CD4-positive, alpha-beta T cell (primary cell): ENCODE measurements at regions not wholly inside any gene's neighbourhood (a gene's known extent, or its start where the extent isn't known, plus 50 kb on each side); places are given as distances from the start of the nearest gene placed in this dataset.

ENCODE experiments used
- ATAC-seq: fragments of 200-7000 bp; cut with Tn5 transposase; one replicate; pipeline ENCODE4 v1.10.0; 2022; ENCODE audit warnings: mild to moderate bottlenecking; ENCODE audit not compliant: poor library complexity
- CTCF ChIA-PET: fragments of 350-600 bp; sonication (Branson Sonifier 250); formaldehyde crosslinking; loops from one replicate; lab custom pipeline; 2021; ENCODE audit warnings: antibody characterized with exemption, inconsistent platforms; lab: Charles Lee
- POLR2A ChIA-PET: fragments of 350-600 bp; sonication (Branson Sonifier 250); formaldehyde crosslinking; loops from one replicate; lab custom pipeline; 2021; ENCODE audit warnings: antibody characterized with exemption, inconsistent platforms; lab: Charles Lee
- DNase-seq, 14 experiments: peaks; one replicate each; pipeline ENCODE4 v3.0.0-alpha.2; 2013 to 2020; ENCODE audit warnings: mixed read lengths in 2 of 14
- H3K27ac ChIP-seq, 2 donors: one replicate each; pipeline versions ENCODE4 v1.5.1 to v1.7.0; 2013; ENCODE audit warnings: low read length in 2 of 2, low read depth in 1 of 2, mild to moderate bottlenecking in 1 of 2
- H3K27me3 ChIP-seq, 2 experiments: 1 replicate in 1 of 2; 2 replicates in 1 of 2; pipeline versions ENCODE4 v1.6.1 to v1.7.0; 2013; ENCODE audit warnings: low read length in 2 of 2, control low read depth in 1 of 2, mild to moderate bottlenecking in 1 of 2, moderate library complexity in 1 of 2; ENCODE audit not compliant: insufficient read depth in 2 of 2, control insufficient read depth in 1 of 2
- H3K36me3 ChIP-seq: one replicate; pipeline ENCODE4 v1.6.1; 2013; ENCODE audit warnings: low read length, control low read depth; ENCODE audit not compliant: insufficient read depth
- H3K4me1 ChIP-seq: one replicate; pipeline ENCODE4 v1.6.1; 2013; ENCODE audit warnings: low read length, control low read depth; ENCODE audit not compliant: insufficient read depth
- H3K4me3 ChIP-seq: one replicate; pipeline ENCODE4 v1.5.1; 2013; ENCODE audit warnings: mild to moderate bottlenecking, low read length, moderate library complexity
- H3K9me3 ChIP-seq, 2 experiments: 1 replicate in 1 of 2; 2 replicates in 1 of 2; pipeline versions ENCODE4 v1.6.1 to v1.7.0; 2013; ENCODE audit warnings: low read length in 2 of 2, mild to moderate bottlenecking in 2 of 2, control low read depth in 1 of 2, moderate library complexity in 1 of 2; ENCODE audit not compliant: control insufficient read depth in 1 of 2, insufficient read depth in 1 of 2
- H3K27ac Mint-ChIP-seq: one replicate; pipeline ENCODE4 v1.8.0; 2020; ENCODE audit warnings: mixed read lengths
- H3K27me3 Mint-ChIP-seq: one replicate; pipeline ENCODE4 v1.8.0; 2021; ENCODE audit warnings: mixed read lengths
- H3K36me3 Mint-ChIP-seq: one replicate; pipeline ENCODE4 v1.8.0; 2021; ENCODE audit warnings: low read depth, mixed read lengths
- H3K4me1 Mint-ChIP-seq: one replicate; pipeline ENCODE4 v1.8.0; 2021; ENCODE audit warnings: low read depth, mixed read lengths
- H3K4me3 Mint-ChIP-seq: one replicate; pipeline ENCODE4 v1.8.0; 2020; ENCODE audit warnings: mild to moderate bottlenecking, mixed read lengths
- H3K9me3 Mint-ChIP-seq: one replicate; pipeline ENCODE4 v1.8.0; 2020; ENCODE audit warnings: mixed read lengths
- CTCF ChIP-seq: fragments of 200-600 bp; IDR thresholded peaks from one replicate; pipeline ENCODE4 v1.8.0; 2022; ENCODE audit warnings: antibody characterized with exemption, mild to moderate bottlenecking
- intact Hi-C, 2 experiments: fragments of 100-400 bp; cut with DNase I in 1 of 2; cut with micrococcal nuclease in 1 of 2; formaldehyde crosslinking; loops; one replicate each; pipeline versions ENCODE4 v1.15.1 to v1.9.0; 2023 to 2025; cut with DNase I, micrococcal nuclease

- no peak for TF ChIP-seq CTCF
- Mint-ChIP-seq H3K4me1 (no peaks in the 10 kb centered on the region), H3K36me3 (no peaks in the 10 kb centered on the region), H3K4me3 (no peak overlapping the region), H3K27me3 (peaks cover 21% of the 10 kb centered on the region), H3K9me3 (no peaks in the 10 kb centered on the region), H3K27ac (no peak overlapping the region)
- no peak for DNase-seq
- Histone ChIP-seq H3K36me3 (no peaks in the 10 kb centered on the region), H3K27me3 (peaks cover 0 to 7% of the 10 kb centered on the region in 2 experiments), H3K4me3 (no peak overlapping the region), H3K27ac (no peak overlapping the region), H3K9me3 (peaks cover 0 to 4% of the 10 kb centered on the region in 2 experiments), H3K4me1 (no peaks in the 10 kb centered on the region)
- ChIA-PET POLR2A (no interaction called here), CTCF (no interaction called here)
- intact Hi-C loops = no loop called here
- no peak for ATAC-seq
These were observed 113.9 kb downstream of the RCN1 start for GRCh38 chr11:32204751-32205150.

GRCh38 chr11:32210556-32210955 is 119.7 kb downstream of the RCN1 start:
- H3K36me3 ChIP-seq = no peaks in the 10 kb centered on the region
- intact Hi-C loops = no loop called here
- no peaks in the 10 kb centered on the region for H3K36me3 Mint-ChIP-seq
- POLR2A ChIA-PET = no interaction called here
- TF ChIP-seq CTCF = no peak
- no peaks in the 10 kb centered on the region for H3K4me1 Mint-ChIP-seq
- H3K4me3 Mint-ChIP-seq = no peak overlapping the region
- no peak overlapping the region for H3K4me3 ChIP-seq
- ATAC-seq (no peak), DNase-seq (no peak)
- H3K27ac ChIP-seq = no peak overlapping the region
- no peaks in the 10 kb centered on the region for H3K4me1 ChIP-seq
- CTCF ChIA-PET = no interaction called here
- H3K27me3 Mint-ChIP-seq = peaks cover 41% of the 10 kb centered on the region
- H3K27ac Mint-ChIP-seq = no peak overlapping the region
- no peaks in the 10 kb centered on the region for H3K9me3 Mint-ChIP-seq
- H3K9me3 ChIP-seq = no peaks in the 10 kb centered on the region
- peaks cover 0 to 7% of the 10 kb centered on the region in 2 experiments for H3K27me3 ChIP-seq

GRCh38 chr11:32213223-32213622 is 122.3 kb downstream of the RCN1 start:
- intact Hi-C loops = no loop called here
- no peak for DNase-seq
- no peaks in the 10 kb centered on the region for H3K36me3 Mint-ChIP-seq
- no peak for TF ChIP-seq CTCF
- no peak for ATAC-seq
- Histone ChIP-seq H3K4me1 (no peaks in the 10 kb centered on the region), H3K36me3 (no peaks in the 10 kb centered on the region), H3K9me3 (no peaks in the 10 kb centered on the region), H3K27me3 (peaks cover 0 to 3% of the 10 kb centered on the region in 2 experiments), H3K4me3 (no peak overlapping the region), H3K27ac (no peak overlapping the region)
- CTCF ChIA-PET = no interaction called here
- H3K4me1 Mint-ChIP-seq = no peaks in the 10 kb centered on the region
- no peak overlapping the region for H3K4me3 Mint-ChIP-seq
- POLR2A ChIA-PET = no interaction called here
- H3K9me3 Mint-ChIP-seq = no peaks in the 10 kb centered on the region
- no peak overlapping the region for H3K27ac Mint-ChIP-seq
- peaks cover 29% of the 10 kb centered on the region for H3K27me3 Mint-ChIP-seq
